Stimulated activated memory B cell treated with anti-CD40 and anti-IgM and Interleukin-4, amounts not matched to agents 10 μg/mL and 1 μg/mL and 100 μg/mL, for 72 hours (primary cell): ENCODE measurements at regions not wholly inside any gene's neighbourhood (a gene's known extent, or its start where the extent isn't known, plus 50 kb on each side); places are given as distances from the start of the nearest gene placed in this dataset.
A peak's percentile ranks its signal among the peaks of the same experiment; 100 is the strongest.
"Not testable (repeated sequence)": the region's sequence is repeated elsewhere in the genome, so short reads cannot be mapped to it uniquely, and the experiment has no call there.

Experiments
- ATAC-seq: fragments of 150-1000 bp; cut with Tn5 transposase; 2 replicates; pipeline ENCODE4 v1.10.0; 2021
- H3K27ac Mint-ChIP-seq: one replicate; pipeline ENCODE4 v1.8.0; 2022; ENCODE audit warnings: mild to moderate bottlenecking, mixed read lengths
- H3K27me3 Mint-ChIP-seq: one replicate; pipeline ENCODE4 v1.8.0; 2022; ENCODE audit warnings: mixed read lengths
- H3K36me3 Mint-ChIP-seq: one replicate; pipeline ENCODE4 v1.8.0; 2022; ENCODE audit warnings: mixed read lengths
- H3K4me1 Mint-ChIP-seq: one replicate; pipeline ENCODE4 v1.8.0; 2022; ENCODE audit warnings: mixed read lengths
- H3K4me3 Mint-ChIP-seq: one replicate; pipeline ENCODE4 v1.8.0; 2022; ENCODE audit warnings: mild to moderate bottlenecking, moderate library complexity, mixed read lengths
- H3K9me3 Mint-ChIP-seq: one replicate; pipeline ENCODE4 v1.8.0; 2022; ENCODE audit warnings: mixed read lengths

GRCh38 chr14:89507521-89507920 is 90.5 kb upstream of the FOXN3 start:
- Mint-ChIP-seq H3K36me3 (peaks cover 6% of the 10 kb centered on the region), H3K27ac (peak overlapping the region; percentile 55), H3K4me1 (peaks cover 78% of the 10 kb centered on the region), H3K9me3 (no peaks in the 10 kb centered on the region), H3K4me3 (peak overlapping the region; percentile 31), H3K27me3 (no peaks in the 10 kb centered on the region)
- peak; percentile 60 for ATAC-seq

DNA sequence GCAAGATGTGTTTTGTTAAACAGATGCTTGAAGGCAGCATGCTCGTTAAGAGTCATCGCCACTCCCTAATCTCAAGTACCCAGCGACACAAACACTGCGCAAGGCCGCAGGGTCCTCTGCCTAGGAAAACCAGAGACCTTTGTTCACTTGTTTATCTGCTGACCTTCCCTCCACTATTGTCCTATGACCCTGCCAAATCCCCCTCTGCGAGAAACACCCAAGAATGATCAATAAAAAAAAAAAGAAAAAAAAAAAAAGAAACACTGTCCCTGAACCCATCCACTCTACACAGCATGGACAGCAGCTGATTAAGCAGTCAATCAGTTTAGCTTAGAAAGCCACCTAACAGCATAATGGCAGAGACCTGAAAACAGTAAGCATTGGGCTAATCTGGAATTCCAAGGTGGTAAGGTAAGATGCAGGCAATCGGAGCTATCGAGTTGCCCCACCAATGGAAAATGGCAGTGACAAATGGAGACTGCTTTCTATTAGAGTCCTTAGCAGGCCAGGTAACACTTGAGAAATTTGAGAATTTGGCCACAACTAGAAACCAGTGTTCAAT is 89.9 kb upstream of the FOXN3 start:
- peak overlapping the region; percentile 55 for H3K27ac Mint-ChIP-seq
- H3K27me3 Mint-ChIP-seq, H3K4me3 Mint-ChIP-seq, ATAC-seq, H3K36me3 Mint-ChIP-seq, H3K9me3 Mint-ChIP-seq: not testable (repeated sequence)
- peaks cover 73% of the 10 kb centered on the region for H3K4me1 Mint-ChIP-seq

DNA sequence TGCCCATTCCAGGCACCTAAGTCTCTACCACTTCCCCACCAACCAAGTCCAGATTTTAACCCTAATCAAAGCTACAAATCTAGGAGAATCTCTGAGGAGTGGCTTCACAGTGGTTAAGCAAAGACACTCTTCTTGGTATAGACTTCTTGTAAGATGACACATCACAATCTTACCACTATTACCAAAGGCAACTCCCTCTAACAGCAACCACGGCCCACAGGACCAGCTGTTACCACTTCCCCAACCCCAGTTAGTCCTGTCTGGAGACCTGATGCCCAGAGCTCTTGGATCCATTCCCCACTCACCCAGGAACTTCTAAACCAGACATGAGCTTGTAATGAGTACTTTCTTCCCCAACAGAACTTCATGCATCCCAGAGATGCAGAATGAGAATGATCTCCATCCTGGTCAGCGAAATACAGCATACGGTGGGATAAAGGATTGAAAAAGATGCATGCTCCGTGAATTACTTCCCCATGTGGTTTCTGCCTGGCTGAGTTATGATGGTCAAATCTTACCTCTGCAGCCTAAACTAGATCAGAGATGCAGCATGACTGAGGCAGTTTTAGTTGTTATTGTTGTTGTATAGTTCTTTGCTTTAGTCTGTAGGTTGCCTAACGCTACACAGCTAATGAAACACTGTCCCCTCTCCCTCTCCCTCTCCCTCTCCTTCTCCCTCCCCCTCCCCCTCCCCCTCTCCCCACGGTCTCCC is 87.7 kb upstream of the FOXN3 start:
- Mint-ChIP-seq H3K4me3 (no peak overlapping the region), H3K36me3 (peaks cover 5% of the 10 kb centered on the region), H3K27me3 (no peaks in the 10 kb centered on the region), H3K9me3 (no peaks in the 10 kb centered on the region), H3K27ac (peak overlapping the region; percentile 54), H3K4me1 (peaks cover 51% of the 10 kb centered on the region)
- peak; percentile 86 for ATAC-seq

DNA sequence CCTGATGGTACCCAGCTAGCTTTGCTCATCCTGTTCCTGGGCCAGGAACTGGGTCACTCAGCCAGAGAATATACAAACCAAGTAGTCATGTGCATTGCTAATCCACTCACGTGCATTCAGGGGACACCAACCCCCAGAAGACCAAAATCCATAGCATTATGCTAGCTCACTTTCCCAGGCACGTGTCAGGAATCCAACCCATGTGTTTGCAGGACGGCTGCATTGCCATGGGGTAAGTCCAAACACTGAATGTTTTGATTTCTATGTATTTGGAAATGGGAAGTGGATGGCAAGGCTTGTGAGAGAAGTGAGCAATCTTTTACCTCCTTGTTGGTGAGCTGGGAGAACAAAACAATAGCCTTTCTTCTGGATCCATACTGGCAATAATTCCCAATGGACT is 87.1 kb upstream of the FOXN3 start:
- Mint-ChIP-seq H3K27me3 (no peaks in the 10 kb centered on the region), H3K9me3 (no peaks in the 10 kb centered on the region), H3K36me3 (peaks cover 5% of the 10 kb centered on the region), H3K4me1 (peaks cover 44% of the 10 kb centered on the region), H3K27ac (peak overlapping the region; percentile 54), H3K4me3 (no peak overlapping the region)
- no peak for ATAC-seq

DNA sequence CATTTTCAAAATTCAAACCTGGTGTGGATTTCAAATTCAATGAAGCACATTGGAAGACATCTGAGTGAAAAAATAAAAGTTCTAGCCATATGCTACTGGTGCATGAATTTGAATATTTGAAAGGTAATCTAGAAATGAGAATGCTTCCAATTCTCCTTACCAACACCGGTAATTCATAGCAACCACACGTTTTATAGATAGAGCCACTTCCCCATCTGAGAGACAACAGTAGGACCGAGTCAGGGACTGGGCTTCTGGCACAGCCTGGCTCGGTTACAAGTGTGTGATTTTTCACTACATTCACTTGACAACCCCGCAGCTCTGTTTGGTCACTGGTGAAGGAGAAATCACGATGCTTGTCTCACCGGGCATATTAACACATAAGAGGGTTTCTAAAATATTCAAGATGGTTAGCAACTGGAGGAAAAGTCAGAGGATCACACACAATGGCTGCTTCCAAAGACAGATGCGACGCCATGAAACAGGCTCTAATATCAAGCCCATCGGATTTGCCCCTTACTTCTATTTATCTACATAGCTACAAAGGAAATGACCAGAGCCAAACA is 86.5 kb upstream of the FOXN3 start:
- ATAC-seq = peak; percentile 81
- H3K4me3 Mint-ChIP-seq = no peak overlapping the region

DNA sequence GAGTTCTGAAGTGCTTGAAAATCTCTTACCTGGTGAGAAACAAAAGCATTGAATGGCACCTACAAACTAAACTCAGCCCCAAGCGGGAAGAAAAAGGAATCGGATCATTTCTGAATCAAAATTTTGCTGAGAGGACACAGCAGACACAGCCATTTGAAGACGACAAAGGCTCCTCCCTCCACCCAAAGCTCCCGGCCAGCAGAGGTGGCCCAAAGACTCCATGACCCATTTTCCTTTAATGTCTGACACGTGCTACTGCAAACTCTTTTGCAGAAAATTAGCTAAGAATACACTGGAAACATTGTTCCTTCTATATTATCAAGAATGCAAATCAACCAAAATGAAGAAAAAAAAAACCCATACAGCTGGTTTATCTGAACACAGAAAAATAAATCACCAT is 85.9 kb upstream of the FOXN3 start:
- no peaks in the 10 kb centered on the region for H3K9me3 Mint-ChIP-seq
- H3K27ac Mint-ChIP-seq = no peak overlapping the region
- no peak for ATAC-seq
- H3K4me1 Mint-ChIP-seq = peaks cover 34% of the 10 kb centered on the region
- peaks cover 5% of the 10 kb centered on the region for H3K36me3 Mint-ChIP-seq
- H3K4me3 Mint-ChIP-seq = no peak overlapping the region
- H3K27me3 Mint-ChIP-seq = no peaks in the 10 kb centered on the region

More for the DNA sequence above, 86.5 kb upstream of the FOXN3 start:
- Mint-ChIP-seq H3K36me3 (peaks cover 5% of the 10 kb centered on the region), H3K9me3 (no peaks in the 10 kb centered on the region), H3K4me1 (peaks cover 40% of the 10 kb centered on the region), H3K27ac (peak overlapping the region; percentile 13), H3K27me3 (no peaks in the 10 kb centered on the region)

DNA sequence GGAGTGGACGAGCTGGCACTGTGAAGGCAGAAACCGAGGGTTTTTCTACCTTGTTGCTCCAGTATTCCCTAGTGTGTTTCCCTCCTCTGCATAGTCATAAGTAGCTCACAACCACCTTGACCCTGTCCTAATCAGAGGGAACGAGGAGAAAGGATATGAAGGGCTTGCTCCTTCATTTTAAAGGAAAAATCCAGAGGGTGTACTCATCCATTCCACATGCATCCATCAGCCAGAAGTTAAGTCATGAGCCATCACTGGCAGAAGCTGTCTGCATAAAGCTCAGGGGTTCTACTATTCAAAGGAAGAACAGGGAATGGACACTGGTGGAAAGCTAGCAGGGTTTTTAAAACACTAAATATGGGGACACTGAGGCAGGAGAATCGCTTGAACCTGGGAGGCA is 84.3 kb upstream of the FOXN3 start:
- Mint-ChIP-seq H3K27ac (no peak overlapping the region), H3K27me3 (no peaks in the 10 kb centered on the region), H3K36me3 (peaks cover 5% of the 10 kb centered on the region), H3K4me3 (no peak overlapping the region), H3K9me3 (no peaks in the 10 kb centered on the region), H3K4me1 (peaks cover 26% of the 10 kb centered on the region)
- ATAC-seq = no peak

DNA sequence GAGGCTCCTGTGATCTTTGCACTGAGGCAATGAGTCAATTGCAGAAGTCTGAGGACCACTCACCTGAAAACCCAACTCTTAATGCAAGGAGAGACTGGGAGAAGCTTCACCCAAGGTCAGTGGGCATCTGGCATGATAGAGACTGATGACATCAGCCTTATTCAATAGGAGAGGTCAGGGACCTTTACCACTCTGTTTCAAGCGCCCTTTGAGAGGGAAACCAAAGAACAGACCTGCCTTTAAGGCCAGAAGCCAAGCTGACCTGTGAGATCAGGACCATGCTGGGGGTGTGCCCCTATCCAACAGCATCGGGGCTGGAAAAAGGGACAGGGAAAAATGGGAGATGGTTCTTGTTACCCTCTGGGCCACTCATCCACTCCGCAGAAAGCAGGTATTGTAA is 83.3 kb upstream of the FOXN3 start:
- Mint-ChIP-seq H3K27me3 (no peaks in the 10 kb centered on the region), H3K27ac (no peak overlapping the region), H3K9me3 (no peaks in the 10 kb centered on the region), H3K4me1 (peaks cover 26% of the 10 kb centered on the region), H3K4me3 (no peak overlapping the region), H3K36me3 (peaks cover 5% of the 10 kb centered on the region)
- ATAC-seq = no peak

DNA sequence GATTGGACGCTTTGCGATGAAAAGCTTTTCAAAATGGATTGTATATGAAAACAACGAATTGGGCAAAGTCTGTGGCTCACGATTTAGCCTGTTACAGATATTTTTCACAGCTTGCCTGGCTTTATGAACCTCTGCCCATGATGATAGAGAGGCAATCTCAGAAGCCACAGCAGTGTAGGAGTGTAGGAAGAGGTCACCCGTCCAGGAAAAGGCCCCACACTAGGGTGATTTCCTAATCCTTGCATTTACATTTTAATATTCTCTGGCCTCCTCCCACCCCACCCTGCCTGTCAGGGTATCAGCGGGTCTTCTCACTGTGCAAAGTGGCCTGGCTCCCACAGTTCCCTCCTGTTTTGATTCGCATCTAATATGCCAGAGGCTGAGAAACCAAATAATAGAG is 81.8 kb upstream of the FOXN3 start:
- H3K9me3 Mint-ChIP-seq = no peaks in the 10 kb centered on the region
- H3K27ac Mint-ChIP-seq = no peak overlapping the region
- peaks cover 5% of the 10 kb centered on the region for H3K36me3 Mint-ChIP-seq
- peaks cover 26% of the 10 kb centered on the region for H3K4me1 Mint-ChIP-seq
- no peaks in the 10 kb centered on the region for H3K27me3 Mint-ChIP-seq
- H3K4me3 Mint-ChIP-seq = no peak overlapping the region
- no peak for ATAC-seq

DNA sequence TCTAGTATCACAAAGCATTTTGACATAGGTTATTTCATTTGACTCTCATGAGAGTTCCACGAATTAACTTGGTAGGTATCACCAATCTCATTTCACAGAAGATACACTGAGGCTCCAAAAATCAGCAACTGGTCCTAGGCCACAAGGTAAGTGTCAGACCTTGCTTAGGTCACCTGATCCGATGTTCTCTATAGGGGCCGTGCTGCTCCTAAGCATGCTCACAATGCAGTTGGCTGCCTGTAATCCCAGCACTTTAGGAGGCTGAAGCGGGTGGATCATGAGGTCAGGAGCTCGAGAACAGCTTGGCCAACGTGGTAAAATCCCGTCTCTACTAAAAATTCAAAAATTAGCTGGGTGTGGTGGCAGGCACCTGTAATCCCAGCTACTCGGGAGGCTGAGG is 78.7 kb upstream of the FOXN3 start:
- no peaks in the 10 kb centered on the region for H3K9me3 Mint-ChIP-seq
- H3K36me3 Mint-ChIP-seq = peaks cover 5% of the 10 kb centered on the region
- H3K4me3 Mint-ChIP-seq = no peak overlapping the region
- H3K27me3 Mint-ChIP-seq = no peaks in the 10 kb centered on the region
- ATAC-seq = no peak
- H3K27ac Mint-ChIP-seq = peak overlapping the region; percentile 14
- peaks cover 22% of the 10 kb centered on the region for H3K4me1 Mint-ChIP-seq

DNA sequence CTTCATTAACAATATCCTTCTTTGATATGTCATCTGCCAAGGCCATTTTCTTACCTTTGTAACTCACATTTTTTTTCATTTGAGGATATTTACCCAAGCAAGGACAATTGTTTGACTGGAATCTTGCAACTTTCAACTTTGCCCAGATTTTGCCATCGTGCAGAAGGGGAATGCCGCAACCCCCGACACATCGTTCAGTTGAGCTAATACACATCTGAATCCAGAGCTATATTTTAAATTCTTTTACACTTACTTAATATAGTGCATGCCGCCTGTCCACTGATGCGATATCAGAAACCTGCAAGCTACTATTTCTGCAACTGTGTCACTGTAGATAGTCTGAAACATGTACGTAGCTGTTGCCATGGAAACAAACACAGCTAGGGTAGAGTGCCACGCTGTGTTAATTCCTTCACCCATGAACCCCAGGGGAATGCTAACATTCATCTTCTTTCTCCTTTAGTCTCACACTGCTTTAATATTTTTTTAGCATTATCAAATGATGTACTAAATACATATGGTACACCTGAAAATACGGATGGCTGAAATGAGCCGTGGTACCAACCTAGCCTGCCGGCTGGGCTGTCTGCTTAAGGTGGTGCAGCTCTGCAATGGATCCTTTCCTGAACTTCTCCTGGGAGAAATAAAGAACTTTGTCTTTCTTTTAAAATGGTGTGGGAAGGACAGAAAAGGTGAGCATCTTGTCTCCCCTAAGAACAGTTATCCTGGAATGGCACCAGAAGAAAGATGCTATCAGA is 77.0 kb upstream of the FOXN3 start:
- H3K4me3 Mint-ChIP-seq = peak overlapping the region; percentile 59
- H3K27ac Mint-ChIP-seq = peak overlapping the region; percentile 62
- peak; percentile 99 for ATAC-seq
- no peaks in the 10 kb centered on the region for H3K9me3 Mint-ChIP-seq
- H3K4me1 Mint-ChIP-seq = peaks cover 22% of the 10 kb centered on the region
- H3K36me3 Mint-ChIP-seq = no peaks in the 10 kb centered on the region
- no peaks in the 10 kb centered on the region for H3K27me3 Mint-ChIP-seq

GRCh38 chr14:89493406-89493805 is 76.4 kb upstream of the FOXN3 start:
- no peaks in the 10 kb centered on the region for H3K9me3 Mint-ChIP-seq
- no peaks in the 10 kb centered on the region for H3K36me3 Mint-ChIP-seq
- no peak for ATAC-seq
- peaks cover 22% of the 10 kb centered on the region for H3K4me1 Mint-ChIP-seq
- peak overlapping the region; percentile 62 for H3K27ac Mint-ChIP-seq
- H3K27me3 Mint-ChIP-seq = no peaks in the 10 kb centered on the region
- H3K4me3 Mint-ChIP-seq = peak overlapping the region; percentile 59

DNA sequence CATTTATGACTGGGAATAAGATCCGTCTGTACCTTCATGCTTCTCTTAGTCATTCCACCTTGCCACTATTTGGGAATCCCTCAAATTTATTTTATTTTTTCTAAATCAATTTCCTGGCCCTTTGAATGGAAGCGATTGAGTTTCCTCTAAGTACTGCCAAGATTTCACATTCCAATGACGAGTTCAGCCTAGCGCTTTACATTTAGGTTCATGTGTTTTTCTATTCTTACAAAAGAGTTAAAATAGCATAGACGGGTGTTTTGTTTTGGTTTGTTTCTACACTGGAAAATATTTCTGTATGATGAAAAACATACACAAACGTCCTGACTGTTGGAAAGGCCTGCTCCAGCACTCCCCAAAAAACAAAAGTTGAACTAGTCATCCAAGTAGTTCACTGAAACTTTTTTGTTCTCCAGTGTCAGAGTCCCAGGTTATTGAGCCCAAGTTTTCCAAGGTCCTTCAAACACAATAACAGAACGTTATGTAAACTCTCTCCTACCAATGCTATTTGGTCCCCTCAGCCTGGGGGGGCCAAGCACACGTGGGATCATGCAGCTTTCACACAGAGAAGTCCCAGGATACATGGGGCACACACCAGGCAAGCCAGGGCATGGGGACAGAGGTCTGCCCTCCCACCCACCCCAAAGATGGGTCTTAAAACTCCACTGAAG is 74.8 kb upstream of the FOXN3 start:
- H3K36me3 Mint-ChIP-seq = no peaks in the 10 kb centered on the region
- H3K27me3 Mint-ChIP-seq = no peaks in the 10 kb centered on the region
- H3K9me3 Mint-ChIP-seq = no peaks in the 10 kb centered on the region
- H3K4me1 Mint-ChIP-seq = peaks cover 22% of the 10 kb centered on the region
- H3K27ac Mint-ChIP-seq = no peak overlapping the region
- ATAC-seq = no peak
- no peak overlapping the region for H3K4me3 Mint-ChIP-seq

GRCh38 chr14:89490466-89490865 is 73.4 kb upstream of the FOXN3 start:
- no peak for ATAC-seq
- peaks cover 22% of the 10 kb centered on the region for H3K4me1 Mint-ChIP-seq
- no peak overlapping the region for H3K4me3 Mint-ChIP-seq
- no peaks in the 10 kb centered on the region for H3K9me3 Mint-ChIP-seq
- H3K27me3 Mint-ChIP-seq = no peaks in the 10 kb centered on the region
- peaks cover 12% of the 10 kb centered on the region for H3K36me3 Mint-ChIP-seq
- no peak overlapping the region for H3K27ac Mint-ChIP-seq

GRCh38 chr14:89489761-89490437 is 72.9 kb upstream of the FOXN3 start:
- ATAC-seq = no peak
- Mint-ChIP-seq H3K4me3 (no peak overlapping the region), H3K4me1 (peaks cover 20% of the 10 kb centered on the region), H3K9me3 (no peaks in the 10 kb centered on the region), H3K27me3 (no peaks in the 10 kb centered on the region), H3K27ac (no peak overlapping the region), H3K36me3 (peaks cover 17% of the 10 kb centered on the region)
